ENCODE measurements at regions not wholly inside any gene's neighbourhood (a gene's known extent, or its start where the extent isn't known, plus 50 kb on each side); places are given as distances from the start of the nearest gene placed in this dataset.

GRCh38 chr1:82297139-82297896 is 496.6 kb downstream of the ADGRL2 start:
- DNase-seq, result no peak

- no peak for DNase-seq
Measured at GRCh38 chr1:82287556-82287955, 486.8 kb downstream of the ADGRL2 start.

GRCh38 chr1:82284213-82284612 is 483.5 kb downstream of the ADGRL2 start:
- no peak for DNase-seq

- no peak for DNase-seq
Measured at GRCh38 chr1:82279241-82279640, 478.5 kb downstream of the ADGRL2 start.

GRCh38 chr1:82273816-82274215 is 473.1 kb downstream of the ADGRL2 start:
- no peak for DNase-seq

- DNase-seq, result no peak
Measured at GRCh38 chr1:82269431-82269830, 468.7 kb downstream of the ADGRL2 start.

GRCh38 chr1:82268826-82269225 is 468.1 kb downstream of the ADGRL2 start:
- DNase-seq, result no peak

- DNase-seq, result no peak
Measured at GRCh38 chr1:82266351-82266750, 465.6 kb downstream of the ADGRL2 start.

GRCh38 chr1:82265436-82265835 is 464.7 kb downstream of the ADGRL2 start:
- DNase-seq, result no peak

- no peak for DNase-seq
Measured at GRCh38 chr1:82264802-82265201, 464.1 kb downstream of the ADGRL2 start.

- no peak for DNase-seq
Measured at GRCh38 chr1:82263396-82263795, 462.7 kb downstream of the ADGRL2 start.

GRCh38 chr1:82260666-82261065 is 459.9 kb downstream of the ADGRL2 start:
- peak; percentile 40 for DNase-seq

- peak; percentile 9 for DNase-seq
Measured at GRCh38 chr1:82260051-82260450, 459.3 kb downstream of the ADGRL2 start.

GRCh38 chr1:82258887-82259286 is 458.2 kb downstream of the ADGRL2 start:
- DNase-seq, result no peak

- no peak for DNase-seq
Measured at GRCh38 chr1:82246050-82246449, 445.3 kb downstream of the ADGRL2 start.

GRCh38 chr1:82245345-82246014 is 444.7 kb downstream of the ADGRL2 start:
- no peak for DNase-seq

GRCh38 chr1:82240571-82240970 is 439.8 kb downstream of the ADGRL2 start:
- DNase-seq, result no peak

- no peak for DNase-seq
Measured at GRCh38 chr1:82230667-82231066, 429.9 kb downstream of the ADGRL2 start.

GRCh38 chr1:82227306-82228095 is 426.8 kb downstream of the ADGRL2 start:
- no peak for DNase-seq

- peak; percentile 5 for DNase-seq
Measured at GRCh38 chr1:82226186-82226505, 425.4 kb downstream of the ADGRL2 start.

GRCh38 chr1:82225421-82226185 is 424.9 kb downstream of the ADGRL2 start:
- peak; percentile 9 for DNase-seq

- DNase-seq, result no peak
Measured at GRCh38 chr1:82223091-82223490, 422.4 kb downstream of the ADGRL2 start.

- no peak for DNase-seq
Measured at GRCh38 chr1:82221721-82222120, 421.0 kb downstream of the ADGRL2 start.
